ENCODE measurements at regions not wholly inside any gene's neighbourhood (a gene's known extent, or its start where the extent isn't known, plus 50 kb on each side); places are given as distances from the start of the nearest gene placed in this dataset.

- DNase-seq (ENCODE audit: low read depth in 2 of 2): no peak
These were observed 118.1 kb upstream of the ERCC6L2 start for GRCh38 chr9:95757439-95757838.

GRCh38 chr9:95756986-95757385 lies 118.5 kb upstream of the ERCC6L2 start:
- DNase-seq (ENCODE audit: low read depth in 2 of 2): no peak

- no peak for DNase-seq (ENCODE audit: low read depth in 2 of 2)
These were observed 119.4 kb upstream of the ERCC6L2 start for GRCh38 chr9:95756101-95756500.

- DNase-seq (ENCODE audit: low read depth in 2 of 2): no peak
These were observed 120.1 kb upstream of the ERCC6L2 start for GRCh38 chr9:95755421-95755730.

GRCh38 chr9:95754533-95755420 lies 120.7 kb upstream of the ERCC6L2 start:
- DNase-seq (ENCODE audit: low read depth in 2 of 2): no peak

GRCh38 chr9:95753762-95754465 lies 121.6 kb upstream of the ERCC6L2 start:
- DNase-seq (ENCODE audit: low read depth in 2 of 2): no peak

- no peak for DNase-seq (ENCODE audit: low read depth in 2 of 2)
These were observed 123.3 kb upstream of the ERCC6L2 start for GRCh38 chr9:95752129-95752731.

DNA sequence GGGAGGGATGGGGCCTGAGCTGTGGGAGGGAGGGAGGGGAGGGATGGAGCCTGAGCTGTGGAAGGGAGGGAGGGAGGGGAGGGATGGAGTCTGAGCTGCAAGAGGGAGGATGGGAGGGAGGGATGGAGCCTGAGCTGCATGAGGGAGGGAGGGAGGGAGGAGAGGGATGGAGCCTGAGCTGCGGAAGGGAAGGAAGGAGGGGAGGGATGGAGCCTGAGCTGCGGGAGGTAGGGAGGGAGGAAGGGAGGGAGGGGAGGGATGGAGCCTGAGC lies 124.0 kb upstream of the ERCC6L2 start:
- DNase-seq (ENCODE audit: low read depth in 2 of 2): no peak

- peak in 1 of 2 donors; percentile 26 for DNase-seq (ENCODE audit: low read depth in 2 of 2)
These were observed 124.6 kb upstream of the ERCC6L2 start for GRCh38 chr9:95750725-95751519.

- no peak for DNase-seq (ENCODE audit: low read depth in 2 of 2)
These were observed 126.0 kb upstream of the ERCC6L2 start for GRCh38 chr9:95749493-95749892.

DNA sequence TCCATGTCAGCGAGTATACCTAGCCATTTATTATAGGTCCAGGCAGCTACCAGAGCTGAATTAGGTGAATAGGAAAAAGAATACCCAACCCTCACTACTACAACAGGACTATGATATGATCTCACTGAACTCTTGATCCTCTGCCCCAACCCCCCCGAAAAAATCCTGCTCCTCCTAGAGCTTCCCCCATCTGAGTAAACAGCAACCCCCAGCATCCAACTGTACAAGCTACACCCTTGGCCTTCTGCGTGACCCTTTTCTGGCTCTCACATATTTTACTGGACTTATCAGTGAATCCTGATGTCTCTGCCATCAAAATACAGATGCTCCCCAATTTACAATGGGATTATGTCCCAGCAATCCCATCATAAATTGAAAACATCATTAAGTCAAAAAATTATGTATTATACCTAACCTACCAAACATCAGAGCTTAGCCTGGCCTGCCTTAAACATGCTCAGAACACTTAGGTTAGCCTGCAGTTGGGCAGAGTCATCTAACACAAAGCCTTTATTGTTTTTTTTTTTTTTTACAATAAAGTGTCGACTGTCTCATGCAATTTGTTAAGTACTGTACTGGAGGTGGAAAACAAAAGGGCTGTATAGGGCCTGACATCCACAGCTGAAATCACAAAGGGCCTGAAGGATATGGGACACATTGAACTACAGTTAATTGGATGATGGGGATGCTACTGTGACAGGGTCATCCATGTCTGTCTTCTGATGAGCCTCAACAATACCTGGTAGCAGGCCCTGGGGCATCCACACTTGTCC lies 128.9 kb upstream of the ERCC6L2 start:
- no peak for DNase-seq (ENCODE audit: low read depth in 2 of 2)

DNA sequence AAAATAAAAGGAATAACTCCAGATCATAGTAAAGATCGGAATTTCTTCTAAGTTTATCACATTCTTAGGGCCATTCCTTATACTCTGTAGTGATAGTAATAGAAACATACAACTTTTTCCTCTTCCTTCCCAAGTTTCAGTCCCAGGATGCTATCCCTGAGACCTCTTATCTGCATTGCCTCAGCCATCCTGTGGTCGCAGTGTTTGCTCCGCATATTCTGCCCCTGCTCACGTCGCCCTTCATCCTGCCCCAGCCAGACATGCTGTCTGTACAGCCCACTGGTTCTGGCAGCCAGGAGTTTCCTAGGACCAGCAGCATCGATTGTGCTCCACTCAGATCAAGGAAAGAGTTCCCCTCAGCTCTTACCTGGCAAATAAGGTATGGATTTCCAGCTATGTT lies 132.7 kb upstream of the ERCC6L2 start:
- no peak for DNase-seq (ENCODE audit: low read depth in 2 of 2)

DNA sequence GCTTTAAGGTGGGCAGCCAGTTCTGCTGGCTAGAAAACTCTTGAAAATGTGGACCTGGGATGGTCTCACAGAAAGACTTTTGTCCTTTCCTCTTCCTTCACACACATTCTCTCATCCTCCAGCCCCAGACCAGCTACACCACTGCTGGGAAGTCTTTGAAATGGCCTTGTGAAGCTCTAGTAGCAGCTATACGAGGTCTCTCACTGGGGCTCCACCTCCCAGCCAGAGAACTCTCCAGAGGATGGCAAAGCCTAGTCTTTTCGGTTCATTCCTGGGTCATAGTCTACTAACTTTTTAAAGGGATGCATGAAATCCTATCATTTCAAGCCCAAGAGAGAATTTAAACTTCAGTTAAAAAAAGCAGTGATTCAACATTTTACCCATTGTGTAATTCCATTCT lies 133.9 kb upstream of the ERCC6L2 start:
- DNase-seq (ENCODE audit: low read depth in 2 of 2): no peak

- no peak for DNase-seq (ENCODE audit: low read depth in 2 of 2)
These were observed 135.1 kb upstream of the ERCC6L2 start for GRCh38 chr9:95740217-95741004.

- no peak for DNase-seq (ENCODE audit: low read depth in 2 of 2)
These were observed 137.1 kb upstream of the ERCC6L2 start for GRCh38 chr9:95738438-95738837.

- no peak for DNase-seq (ENCODE audit: low read depth in 2 of 2)
These were observed 138.5 kb upstream of the ERCC6L2 start for GRCh38 chr9:95736891-95737522.

GRCh38 chr9:95736370-95736769 lies 139.1 kb upstream of the ERCC6L2 start:
- no peak for DNase-seq (ENCODE audit: low read depth in 2 of 2)

DNA sequence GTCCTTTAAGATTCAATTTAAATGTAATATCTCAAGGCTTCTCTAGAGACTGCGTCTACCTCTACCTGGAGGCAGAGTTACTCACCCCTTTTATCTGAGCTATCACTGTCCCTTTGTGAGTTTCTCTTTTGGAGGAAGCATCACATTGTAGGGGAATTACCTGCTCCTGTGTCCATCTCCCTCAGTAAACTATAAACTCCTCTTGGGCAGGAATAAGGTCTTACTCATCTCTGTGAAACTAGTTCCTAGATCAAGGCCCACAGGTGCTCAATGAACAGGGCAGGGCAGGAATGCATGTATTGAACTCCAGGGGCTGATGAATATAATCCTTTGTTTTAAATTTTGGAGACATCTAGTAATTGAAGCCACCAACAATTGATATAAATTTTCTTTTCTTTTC lies 139.8 kb upstream of the ERCC6L2 start:
- DNase-seq (ENCODE audit: low read depth in 2 of 2): no peak

DNA sequence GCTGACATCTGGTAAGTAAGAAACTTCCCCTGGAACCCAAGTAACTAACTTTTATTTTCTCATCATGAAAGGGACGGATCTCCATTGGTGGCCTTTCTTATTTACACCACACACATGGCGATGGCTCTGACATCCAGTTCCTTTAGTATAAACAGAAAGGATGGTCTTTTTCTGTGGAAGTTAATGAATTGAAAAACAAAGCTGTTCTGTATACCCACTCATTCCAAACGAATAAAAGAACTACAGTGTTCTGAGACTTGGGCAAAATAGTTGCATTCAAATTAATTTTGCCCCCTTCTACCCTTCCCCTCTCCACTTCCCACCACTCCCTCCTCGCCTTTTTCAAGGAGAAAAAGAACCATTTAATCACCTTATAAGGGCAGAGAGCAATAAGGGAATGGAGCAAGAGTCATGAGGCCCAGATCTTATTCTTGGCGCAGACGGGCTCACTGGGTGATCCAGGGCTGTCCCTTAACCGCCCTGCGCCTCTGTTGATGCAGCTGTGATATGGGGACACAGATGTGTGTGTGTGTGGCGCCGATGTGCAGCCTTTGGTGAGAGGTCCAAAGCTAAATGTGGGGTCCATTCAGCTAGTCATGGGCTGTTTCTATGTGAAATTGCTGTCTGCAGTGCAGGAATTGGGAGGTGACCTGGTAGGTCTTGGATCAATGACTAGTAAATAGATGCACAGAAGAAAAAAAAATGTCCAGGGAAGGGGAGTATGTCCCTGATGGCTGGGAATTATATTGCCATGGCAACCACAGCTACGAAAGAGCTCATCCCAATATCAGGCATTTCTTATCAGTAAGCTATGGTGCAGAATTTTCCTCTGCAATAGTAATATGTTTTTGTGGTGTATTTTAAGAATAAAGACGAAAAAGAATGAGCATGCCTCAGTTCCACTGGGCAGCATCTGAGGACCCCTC lies 141.5 kb upstream of the ERCC6L2 start:
- DNase-seq (ENCODE audit: low read depth in 2 of 2): no peak
